ENCODE measurements at regions not wholly inside any gene's neighbourhood (a gene's known extent, or its start where the extent isn't known, plus 50 kb on each side); places are given as distances from the start of the nearest gene placed in this dataset.

- H3K4me1 ChIP-seq, result peaks cover 7 to 30% (median 17%) of the 10 kb centered on the region in 10 experiments; a peak in 19 of 20 replicates
- no peak overlapping the region for H3K4me3 ChIP-seq
- no peak overlapping the region for H3K27ac ChIP-seq
- no peak overlapping the region for H3K4me2 ChIP-seq
- no peaks in the 10 kb centered on the region for H4K20me1 ChIP-seq
- H3K9me3 ChIP-seq (replicated peaks in 1 of 11), result peaks cover 24 to 42% (median 27%) of the 10 kb centered on the region in 11 experiments
- no peaks in the 10 kb centered on the region for H3K27me3 ChIP-seq
- no peak for TF ChIP-seq Cebpa-rat (IDR thresholded peaks at IDR 0.05)
- H3K36me3 ChIP-seq, result no peaks in the 10 kb centered on the region
- H3K9ac ChIP-seq, result no peak overlapping the region
Observed at GRCh38 chr9:86670536-86670935, 276.8 kb downstream of the GAS1 start.

GRCh38 chr9:86670076-86670475, 277.2 kb downstream of the GAS1 start:
- Histone ChIP-seq H4K20me1 (no peaks in the 10 kb centered on the region), H3K4me2 (no peak overlapping the region), H3K9ac (no peak overlapping the region), H3K27ac (no peak overlapping the region), H3K9me3 (replicated peaks in 1 of 11) (peaks cover 24 to 42% (median 27%) of the 10 kb centered on the region in 11 experiments), H3K4me1 (peaks cover 7 to 30% (median 17%) of the 10 kb centered on the region in 10 experiments; a peak in 19 of 20 replicates), H3K27me3 (no peaks in the 10 kb centered on the region), H3K36me3 (no peaks in the 10 kb centered on the region), H3K4me3 (no peak overlapping the region)
- TF ChIP-seq Cebpa-rat (IDR thresholded peaks at IDR 0.05), result no peak

GRCh38 chr9:86669422-86669821, 277.9 kb downstream of the GAS1 start:
- Histone ChIP-seq H4K20me1 (no peaks in the 10 kb centered on the region), H3K4me3 (no peak overlapping the region), H3K27ac (no peak overlapping the region), H3K9me3 (replicated peaks in 1 of 11) (peaks cover 24 to 42% (median 27%) of the 10 kb centered on the region in 11 experiments), H3K27me3 (no peaks in the 10 kb centered on the region), H3K4me2 (no peak overlapping the region), H3K9ac (no peak overlapping the region), H3K4me1 (peaks cover 7 to 27% (median 17%) of the 10 kb centered on the region in 10 experiments; a peak in 19 of 20 replicates), H3K36me3 (no peaks in the 10 kb centered on the region)
- TF ChIP-seq Cebpa-rat (IDR thresholded peaks at IDR 0.05), result no peak

GRCh38 chr9:86668488-86668887, 278.8 kb downstream of the GAS1 start:
- H3K9ac ChIP-seq, result no peak overlapping the region
- no peaks in the 10 kb centered on the region for H4K20me1 ChIP-seq
- H3K36me3 ChIP-seq, result no peaks in the 10 kb centered on the region
- H3K9me3 ChIP-seq (replicated peaks in 1 of 11), result peaks cover 24 to 42% (median 27%) of the 10 kb centered on the region in 11 experiments
- peak overlapping the region in 2 of 11 experiments; percentile 15 to 26; a peak in 3 of 22 replicates for H3K4me2 ChIP-seq
- no peak for TF ChIP-seq Cebpa-rat (IDR thresholded peaks at IDR 0.05)
- H3K4me3 ChIP-seq, result no peak overlapping the region
- H3K4me1 ChIP-seq, result peaks cover 7 to 22% (median 16%) of the 10 kb centered on the region in 10 experiments; a peak in 19 of 20 replicates
- H3K27ac ChIP-seq, result peak overlapping the region in 1 of 11 experiments; percentile 41; a peak in 1 of 22 replicates
- H3K27me3 ChIP-seq, result no peaks in the 10 kb centered on the region

- H3K4me2 ChIP-seq, result no peak overlapping the region
- no peaks in the 10 kb centered on the region for H3K27me3 ChIP-seq
- H3K36me3 ChIP-seq, result no peaks in the 10 kb centered on the region
- H4K20me1 ChIP-seq, result no peaks in the 10 kb centered on the region
- no peak overlapping the region for H3K4me3 ChIP-seq
- peaks cover 24 to 39% (median 28%) of the 10 kb centered on the region in 11 experiments for H3K9me3 ChIP-seq (replicated peaks in 1 of 11)
- no peak for TF ChIP-seq Cebpa-rat (IDR thresholded peaks at IDR 0.05)
- peaks cover 0 to 10% (median 8%) of the 10 kb centered on the region in 10 experiments; a peak in 12 of 20 replicates for H3K4me1 ChIP-seq
- H3K27ac ChIP-seq, result no peak overlapping the region
- no peak overlapping the region for H3K9ac ChIP-seq
Observed at GRCh38 chr9:86667307-86667706, 280.0 kb downstream of the GAS1 start.

- H3K27me3 ChIP-seq, result no peaks in the 10 kb centered on the region
- peaks cover 8 to 20% (median 18%) of the 10 kb centered on the region in 10 experiments for H3K4me1 ChIP-seq
- H3K9me3 ChIP-seq (replicated peaks in 1 of 11), result peaks cover 9 to 24% (median 13%) of the 10 kb centered on the region in 11 experiments
- no peak for TF ChIP-seq Cebpa-rat (IDR thresholded peaks at IDR 0.05)
- no peak overlapping the region for H3K27ac ChIP-seq
- no peak overlapping the region for H3K4me2 ChIP-seq
- no peak overlapping the region for H3K9ac ChIP-seq
- no peaks in the 10 kb centered on the region for H3K36me3 ChIP-seq
- H3K4me3 ChIP-seq, result no peak overlapping the region
- no peaks in the 10 kb centered on the region for H4K20me1 ChIP-seq
Observed at GRCh38 chr9:86665416-86665815, 281.9 kb downstream of the GAS1 start.

GRCh38 chr9:86664603-86665002, 282.7 kb downstream of the GAS1 start:
- Histone ChIP-seq H3K9ac (no peak overlapping the region), H3K36me3 (no peaks in the 10 kb centered on the region), H3K9me3 (replicated peaks in 1 of 11) (peaks cover under 1 to 16% (median 4%) of the 10 kb centered on the region in 11 experiments; a peak in 19 of 22 replicates), H3K4me3 (no peak overlapping the region), H3K27me3 (no peaks in the 10 kb centered on the region), H3K4me1 (peaks cover 16 to 28% (median 27%) of the 10 kb centered on the region in 10 experiments), H3K4me2 (no peak overlapping the region), H4K20me1 (no peaks in the 10 kb centered on the region), H3K27ac (no peak overlapping the region)
- TF ChIP-seq Cebpa-rat (IDR thresholded peaks at IDR 0.05), result no peak

- Histone ChIP-seq H3K4me1 (peaks cover 23 to 35% (median 33%) of the 10 kb centered on the region in 10 experiments), H3K27ac (no peak overlapping the region), H3K36me3 (no peaks in the 10 kb centered on the region), H3K9me3 (replicated peaks in 1 of 11) (peaks cover 0 to 12% (median 2%) of the 10 kb centered on the region in 11 experiments; a peak in 6 of 22 replicates), H3K4me2 (no peak overlapping the region), H3K27me3 (no peaks in the 10 kb centered on the region), H4K20me1 (no peaks in the 10 kb centered on the region), H3K9ac (no peak overlapping the region), H3K4me3 (no peak overlapping the region)
- no peak for TF ChIP-seq Cebpa-rat (IDR thresholded peaks at IDR 0.05)
Observed at GRCh38 chr9:86663905-86664304, 283.4 kb downstream of the GAS1 start.

GRCh38 chr9:86662890-86663468, 284.3 kb downstream of the GAS1 start:
- no peak for TF ChIP-seq Cebpa-rat (IDR thresholded peaks at IDR 0.05)
- no peak overlapping the region for H3K27ac ChIP-seq

More at GRCh38 chr9:86662890-86663468, 284.3 kb downstream of the GAS1 start:
- Histone ChIP-seq H3K4me1 (peaks cover 23 to 38% (median 33%) of the 10 kb centered on the region in 10 experiments), H4K20me1 (no peaks in the 10 kb centered on the region), H3K36me3 (no peaks in the 10 kb centered on the region), H3K9ac (no peak overlapping the region), H3K27me3 (no peaks in the 10 kb centered on the region), H3K4me2 (peak overlapping the region in 1 of 11 experiments; percentile 19; a peak in 1 of 22 replicates), H3K4me3 (no peak overlapping the region), H3K9me3 (replicated peaks in 1 of 11) (peaks cover 0 to 12% (median 3%) of the 10 kb centered on the region in 11 experiments; a peak in 6 of 22 replicates)

Data from BLaER1 treated with 17β-estradiol and CSF1 and Interleukin-3, amounts not matched to agents 10 nM and 100 nM (cell line).